ENCODE measurements at regions not wholly inside any gene's neighbourhood (a gene's known extent, or its start where the extent isn't known, plus 50 kb on each side); places are given as distances from the start of the nearest gene placed in this dataset.

- TF ChIP-seq POLR2AphosphoS5 (IDR thresholded peaks at IDR 0.05; ENCODE audit: low read depth, low read length) = no peak
- TF ChIP-seq CTCF (IDR thresholded peaks at IDR 0.05) = no peak
- TF ChIP-seq, protein P1, sequence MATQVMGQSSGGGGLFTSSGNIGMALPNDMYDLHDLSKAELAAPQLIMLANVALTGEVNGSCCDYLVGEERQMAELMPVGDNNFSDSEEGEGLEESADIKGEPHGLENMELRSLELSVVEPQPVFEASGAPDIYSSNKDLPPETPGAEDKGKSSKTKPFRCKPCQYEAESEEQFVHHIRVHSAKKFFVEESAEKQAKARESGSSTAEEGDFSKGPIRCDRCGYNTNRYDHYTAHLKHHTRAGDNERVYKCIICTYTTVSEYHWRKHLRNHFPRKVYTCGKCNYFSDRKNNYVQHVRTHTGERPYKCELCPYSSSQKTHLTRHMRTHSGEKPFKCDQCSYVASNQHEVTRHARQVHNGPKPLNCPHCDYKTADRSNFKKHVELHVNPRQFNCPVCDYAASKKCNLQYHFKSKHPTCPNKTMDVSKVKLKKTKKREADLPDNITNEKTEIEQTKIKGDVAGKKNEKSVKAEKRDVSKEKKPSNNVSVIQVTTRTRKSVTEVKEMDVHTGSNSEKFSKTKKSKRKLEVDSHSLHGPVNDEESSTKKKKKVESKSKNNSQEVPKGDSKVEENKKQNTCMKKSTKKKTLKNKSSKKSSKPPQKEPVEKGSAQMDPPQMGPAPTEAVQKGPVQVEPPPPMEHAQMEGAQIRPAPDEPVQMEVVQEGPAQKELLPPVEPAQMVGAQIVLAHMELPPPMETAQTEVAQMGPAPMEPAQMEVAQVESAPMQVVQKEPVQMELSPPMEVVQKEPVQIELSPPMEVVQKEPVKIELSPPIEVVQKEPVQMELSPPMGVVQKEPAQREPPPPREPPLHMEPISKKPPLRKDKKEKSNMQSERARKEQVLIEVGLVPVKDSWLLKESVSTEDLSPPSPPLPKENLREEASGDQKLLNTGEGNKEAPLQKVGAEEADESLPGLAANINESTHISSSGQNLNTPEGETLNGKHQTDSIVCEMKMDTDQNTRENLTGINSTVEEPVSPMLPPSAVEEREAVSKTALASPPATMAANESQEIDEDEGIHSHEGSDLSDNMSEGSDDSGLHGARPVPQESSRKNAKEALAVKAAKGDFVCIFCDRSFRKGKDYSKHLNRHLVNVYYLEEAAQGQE (IDR thresholded peaks at IDR 0.05; ENCODE audit: insufficient read depth in 1 of 2, low read depth in 2 of 2, low read length in 1 of 2) = no peak
These were observed 62.3 kb downstream of the MEX3B start for GRCh38 chr15:81983497-81983896.
